ENCODE measurements at regions not wholly inside any gene's neighbourhood (a gene's known extent, or its start where the extent isn't known, plus 50 kb on each side); places are given as distances from the start of the nearest gene placed in this dataset.

- TF ChIP-seq POLR2A (IDR thresholded peaks at IDR 0.05; ENCODE audit: low read depth, low read length) = no peak
- no peak for DNase-seq (ENCODE audit: insufficient read length, low spot score)
- no peak for FAIRE-seq
Measured at GRCh38 chr4:136862653-136863052, 669.6 kb downstream of the PCDH18 start.

GRCh38 chr4:136861091-136861490, 671.2 kb downstream of the PCDH18 start:
- no peak for FAIRE-seq
- TF ChIP-seq POLR2A (IDR thresholded peaks at IDR 0.05; ENCODE audit: low read depth, low read length) = no peak
- DNase-seq (ENCODE audit: insufficient read length, low spot score) = no peak

GRCh38 chr4:136858903-136859302, 673.4 kb downstream of the PCDH18 start:
- FAIRE-seq = no peak

GRCh38 chr4:136855886-136856285, 676.4 kb downstream of the PCDH18 start:
- TF ChIP-seq POLR2A (IDR thresholded peaks at IDR 0.05; ENCODE audit: low read depth, low read length) = no peak
- FAIRE-seq = no peak

More at GRCh38 chr4:136858903-136859302, 673.4 kb downstream of the PCDH18 start:
- TF ChIP-seq POLR2A (IDR thresholded peaks at IDR 0.05; ENCODE audit: low read depth, low read length) = no peak
- no peak for DNase-seq (ENCODE audit: insufficient read length, low spot score)

GRCh38 chr4:136850446-136850845, 681.8 kb downstream of the PCDH18 start:
- no peak for DNase-seq (ENCODE audit: insufficient read length, low spot score)
- no peak for TF ChIP-seq POLR2A (IDR thresholded peaks at IDR 0.05; ENCODE audit: low read depth, low read length)
- no peak for FAIRE-seq

More at GRCh38 chr4:136855886-136856285, 676.4 kb downstream of the PCDH18 start:
- no peak for DNase-seq (ENCODE audit: insufficient read length, low spot score)

GRCh38 chr4:136847881-136848621, 684.2 kb downstream of the PCDH18 start:
- FAIRE-seq (no peak), DNase-seq (ENCODE audit: insufficient read length, low spot score) (no peak)
- TF ChIP-seq POLR2A (IDR thresholded peaks at IDR 0.05; ENCODE audit: low read depth, low read length) = no peak

- DNase-seq (ENCODE audit: insufficient read length, low spot score) = no peak
- TF ChIP-seq POLR2A (IDR thresholded peaks at IDR 0.05; ENCODE audit: low read depth, low read length) = no peak
- no peak for FAIRE-seq
Measured at GRCh38 chr4:136841526-136841925, 690.8 kb downstream of the PCDH18 start.

- TF ChIP-seq POLR2A (IDR thresholded peaks at IDR 0.05; ENCODE audit: low read depth, low read length) = no peak
- FAIRE-seq = no peak
- DNase-seq (ENCODE audit: insufficient read length, low spot score) = no peak
Measured at GRCh38 chr4:136838607-136839006, 693.7 kb downstream of the PCDH18 start.

- DNase-seq (ENCODE audit: insufficient read length, low spot score) = no peak
- no peak for TF ChIP-seq POLR2A (IDR thresholded peaks at IDR 0.05; ENCODE audit: low read depth, low read length)
- FAIRE-seq = no peak
Measured at GRCh38 chr4:136831553-136831952, 700.7 kb downstream of the PCDH18 start.

GRCh38 chr4:136829280-136829679, 703.0 kb downstream of the PCDH18 start:
- no peak for DNase-seq (ENCODE audit: insufficient read length, low spot score)
- no peak for TF ChIP-seq POLR2A (IDR thresholded peaks at IDR 0.05; ENCODE audit: low read depth, low read length)
- no peak for FAIRE-seq

GRCh38 chr4:136823020-136823419, 709.3 kb downstream of the PCDH18 start:
- FAIRE-seq (no peak), DNase-seq (ENCODE audit: insufficient read length, low spot score) (no peak)
- TF ChIP-seq POLR2A (IDR thresholded peaks at IDR 0.05; ENCODE audit: low read depth, low read length) = no peak

- FAIRE-seq (no peak), DNase-seq (ENCODE audit: insufficient read length, low spot score) (no peak)
- no peak for TF ChIP-seq POLR2A (IDR thresholded peaks at IDR 0.05; ENCODE audit: low read depth, low read length)
Measured at GRCh38 chr4:136818811-136819330, 713.4 kb downstream of the PCDH18 start.

GRCh38 chr4:136812100-136812880, 720.0 kb downstream of the PCDH18 start:
- FAIRE-seq = no peak
- no peak for TF ChIP-seq POLR2A (IDR thresholded peaks at IDR 0.05; ENCODE audit: low read depth, low read length)
- DNase-seq (ENCODE audit: insufficient read length, low spot score) = no peak

- TF ChIP-seq POLR2A (IDR thresholded peaks at IDR 0.05; ENCODE audit: low read depth, low read length) = no peak
- no peak for FAIRE-seq
Measured at GRCh38 chr4:136811496-136812077, 720.7 kb downstream of the PCDH18 start.

More at GRCh38 chr4:136811496-136812077, 720.7 kb downstream of the PCDH18 start:
- no peak for DNase-seq (ENCODE audit: insufficient read length, low spot score)

Data from H54 (cell line).